Panc1 (cell line): ENCODE measurements at regions not wholly inside any gene's neighbourhood (a gene's known extent, or its start where the extent isn't known, plus 50 kb on each side); places are given as distances from the start of the nearest gene placed in this dataset.

Source experiments
- ATAC-seq: fragments of 200-7000 bp; cut with Tn5 transposase; 2 replicates; pipeline ENCODE4 v1.9.1; 2020; ENCODE audit warnings: mild to moderate bottlenecking, moderate library complexity
- BruUV-seq: library from RNA; stranded (reverse); fragments of 400-500 nt; replicated peaks from 2 replicates; lab custom pipeline; 2021; lab: Mats Ljungman, UMichigan
- CTCF ChIA-PET: fragments of 300-600 bp; sonication (Branson Sonifier 250); formaldehyde crosslinking; loops from one replicate; lab custom pipeline; 2022; ENCODE audit warnings: antibody characterized with exemption; lab: Charles Lee
- POLR2A ChIA-PET: fragments of 300-600 bp; sonication (Branson Sonifier 250); formaldehyde crosslinking; loops from one replicate; lab custom pipeline; 2022; ENCODE audit warnings: antibody characterized with exemption; lab: Charles Lee
- DNase-seq: peaks from one replicate; pipeline ENCODE4 v3.0.0-alpha.2; 2010; ENCODE audit warnings: low read depth, low spot score
- H3K27ac ChIP-seq: 2 replicates; pipeline ENCODE4 v1.5.1; 2011; ENCODE audit warnings: mild to moderate bottlenecking, low read length, inconsistent platforms
- H3K27me3 ChIP-seq: fragments of 200-500 bp; sonication (Bioruptor generic); 2 replicates; pipeline ENCODE4 v1.6.0; 2014; ENCODE audit warnings: low read length, inconsistent platforms; ENCODE audit not compliant: control insufficient read depth, insufficient read depth
- H3K36me3 ChIP-seq: fragments of 200-500 bp; sonication (Bioruptor generic); 2 replicates; pipeline ENCODE4 v1.5.1; 2014; ENCODE audit warnings: inconsistent platforms, mild to moderate bottlenecking, low read length, moderate library complexity; ENCODE audit not compliant: control insufficient read depth, insufficient read depth
- H3K4me1 ChIP-seq: 2 replicates; pipeline ENCODE4 v1.5.1; 2011; ENCODE audit warnings: inconsistent platforms, mild to moderate bottlenecking, low read length, moderate library complexity; ENCODE audit not compliant: control insufficient read depth, insufficient read depth
- H3K4me3 ChIP-seq, 2 experiments: 2 replicates each; pipeline ENCODE4 v1.5.1; 2011 to 2012; ENCODE audit warnings: low read depth in 2 of 2, low read length in 2 of 2, mild to moderate bottlenecking in 2 of 2, inconsistent platforms in 1 of 2, moderate library complexity in 1 of 2
- H3K9me3 ChIP-seq: fragments of 200-500 bp; sonication (Bioruptor generic); 2 replicates; pipeline ENCODE4 v1.5.1; 2014; ENCODE audit warnings: low read depth, mild to moderate bottlenecking, inconsistent platforms, low read length, moderate library complexity; ENCODE audit not compliant: control insufficient read depth, insufficient read depth
- POLR2AphosphoS5 ChIP-seq: IDR thresholded peaks from 2 replicates; pipeline ENCODE4 v1.6.1; 2012; ENCODE audit warnings: mild to moderate bottlenecking, low read depth, low read length, moderate library complexity
- SIN3A ChIP-seq: IDR thresholded peaks from 2 replicates; pipeline ENCODE4 v1.6.1; 2012; ENCODE audit warnings: low read depth, mild to moderate bottlenecking, low read length, moderate library complexity, borderline replicate concordance; ENCODE audit not compliant: insufficient read depth
- TCF7L2 ChIP-seq: IDR thresholded peaks from 2 replicates; pipeline ENCODE4 v1.6.1; 2011; ENCODE audit warnings: mild to moderate bottlenecking, low read depth, low read length, inconsistent platforms
- in situ Hi-C: cut with HindIII; loops from 2 replicates; pipeline ENCODE4 v1.10.0; 2016; ENCODE audit warnings: low sequenced_read_pairs, low pct_unique_long_range_greater_than_20kb
- intact Hi-C: fragments of 100-400 bp; cut with micrococcal nuclease; formaldehyde crosslinking; loops from one replicate; pipeline ENCODE4 v1.10.0; 2022; ENCODE audit not compliant: unreplicated experiment
- TF ChIP-seq, protein P1 (sequence below), 2 experiments: IDR thresholded peaks; 2 replicates each; pipeline ENCODE4 v1.6.1; 2011 to 2012; ENCODE audit warnings: low read depth in 2 of 2, control low read depth in 1 of 2, low read length in 1 of 2, mild to moderate bottlenecking in 1 of 2, moderate library complexity in 1 of 2; ENCODE audit not compliant: insufficient read depth in 1 of 2
- TF ChIP-seq, protein P2 (sequence below): fragments of 450-650 bp; IDR thresholded peaks from 2 replicates; pipeline ENCODE4 v1.5.1; 2017; ENCODE audit warnings: mild to moderate bottlenecking

DNA sequence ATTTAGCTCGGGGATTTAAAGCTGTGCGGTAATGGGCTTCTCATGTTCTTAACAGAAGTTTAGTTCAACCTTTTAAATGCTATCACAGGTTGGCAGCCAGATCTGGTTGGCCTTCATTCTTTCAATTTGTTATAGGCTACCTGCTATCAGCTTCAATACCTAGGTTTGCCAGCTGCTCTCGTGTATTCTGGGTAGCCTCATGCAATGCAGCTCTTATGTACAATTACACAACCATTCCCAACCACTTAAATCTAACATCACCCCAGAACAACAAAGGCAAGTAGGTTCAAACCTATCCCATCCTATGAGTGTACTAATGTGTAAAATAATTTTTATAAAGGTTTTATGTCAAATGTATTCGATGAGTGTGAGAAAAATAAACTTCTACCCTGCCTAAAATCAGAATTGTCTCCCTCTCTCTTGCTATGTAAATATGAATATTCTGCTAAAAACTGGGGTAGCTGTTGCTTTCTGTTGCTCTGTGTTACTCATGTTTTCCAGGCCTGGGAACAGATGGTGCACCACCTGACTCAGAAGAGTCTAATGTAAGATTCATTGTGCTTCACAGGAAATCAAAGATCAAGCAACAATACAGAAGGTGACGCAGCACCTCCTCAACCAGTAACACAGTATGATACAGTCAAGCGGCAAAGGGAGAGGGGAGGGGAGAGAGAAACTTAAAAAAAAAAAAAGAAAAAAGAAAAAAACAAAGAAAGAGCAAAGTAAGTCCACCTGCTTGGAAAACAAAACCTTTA lies 188.6 kb downstream of the ETV1 start:
- Histone ChIP-seq H3K4me1 (no peaks in the 10 kb centered on the region), H3K4me3 (no peak overlapping the region), H3K36me3 (no peaks in the 10 kb centered on the region), H3K9me3 (peaks cover 3% of the 10 kb centered on the region; the same call in 1 of the 2 replicates), H3K27ac (no peak overlapping the region), H3K27me3 (no peaks in the 10 kb centered on the region)
- TF ChIP-seq, protein P1, sequence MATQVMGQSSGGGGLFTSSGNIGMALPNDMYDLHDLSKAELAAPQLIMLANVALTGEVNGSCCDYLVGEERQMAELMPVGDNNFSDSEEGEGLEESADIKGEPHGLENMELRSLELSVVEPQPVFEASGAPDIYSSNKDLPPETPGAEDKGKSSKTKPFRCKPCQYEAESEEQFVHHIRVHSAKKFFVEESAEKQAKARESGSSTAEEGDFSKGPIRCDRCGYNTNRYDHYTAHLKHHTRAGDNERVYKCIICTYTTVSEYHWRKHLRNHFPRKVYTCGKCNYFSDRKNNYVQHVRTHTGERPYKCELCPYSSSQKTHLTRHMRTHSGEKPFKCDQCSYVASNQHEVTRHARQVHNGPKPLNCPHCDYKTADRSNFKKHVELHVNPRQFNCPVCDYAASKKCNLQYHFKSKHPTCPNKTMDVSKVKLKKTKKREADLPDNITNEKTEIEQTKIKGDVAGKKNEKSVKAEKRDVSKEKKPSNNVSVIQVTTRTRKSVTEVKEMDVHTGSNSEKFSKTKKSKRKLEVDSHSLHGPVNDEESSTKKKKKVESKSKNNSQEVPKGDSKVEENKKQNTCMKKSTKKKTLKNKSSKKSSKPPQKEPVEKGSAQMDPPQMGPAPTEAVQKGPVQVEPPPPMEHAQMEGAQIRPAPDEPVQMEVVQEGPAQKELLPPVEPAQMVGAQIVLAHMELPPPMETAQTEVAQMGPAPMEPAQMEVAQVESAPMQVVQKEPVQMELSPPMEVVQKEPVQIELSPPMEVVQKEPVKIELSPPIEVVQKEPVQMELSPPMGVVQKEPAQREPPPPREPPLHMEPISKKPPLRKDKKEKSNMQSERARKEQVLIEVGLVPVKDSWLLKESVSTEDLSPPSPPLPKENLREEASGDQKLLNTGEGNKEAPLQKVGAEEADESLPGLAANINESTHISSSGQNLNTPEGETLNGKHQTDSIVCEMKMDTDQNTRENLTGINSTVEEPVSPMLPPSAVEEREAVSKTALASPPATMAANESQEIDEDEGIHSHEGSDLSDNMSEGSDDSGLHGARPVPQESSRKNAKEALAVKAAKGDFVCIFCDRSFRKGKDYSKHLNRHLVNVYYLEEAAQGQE (IDR thresholded peaks at IDR 0.05; ENCODE audit: insufficient read depth in 1 of 2, low read depth in 2 of 2, low read length in 1 of 2), result no peak
- TF ChIP-seq TCF7L2 (no peak), SIN3A (no peak), POLR2AphosphoS5 (no peak)
- TF ChIP-seq, protein P2, sequence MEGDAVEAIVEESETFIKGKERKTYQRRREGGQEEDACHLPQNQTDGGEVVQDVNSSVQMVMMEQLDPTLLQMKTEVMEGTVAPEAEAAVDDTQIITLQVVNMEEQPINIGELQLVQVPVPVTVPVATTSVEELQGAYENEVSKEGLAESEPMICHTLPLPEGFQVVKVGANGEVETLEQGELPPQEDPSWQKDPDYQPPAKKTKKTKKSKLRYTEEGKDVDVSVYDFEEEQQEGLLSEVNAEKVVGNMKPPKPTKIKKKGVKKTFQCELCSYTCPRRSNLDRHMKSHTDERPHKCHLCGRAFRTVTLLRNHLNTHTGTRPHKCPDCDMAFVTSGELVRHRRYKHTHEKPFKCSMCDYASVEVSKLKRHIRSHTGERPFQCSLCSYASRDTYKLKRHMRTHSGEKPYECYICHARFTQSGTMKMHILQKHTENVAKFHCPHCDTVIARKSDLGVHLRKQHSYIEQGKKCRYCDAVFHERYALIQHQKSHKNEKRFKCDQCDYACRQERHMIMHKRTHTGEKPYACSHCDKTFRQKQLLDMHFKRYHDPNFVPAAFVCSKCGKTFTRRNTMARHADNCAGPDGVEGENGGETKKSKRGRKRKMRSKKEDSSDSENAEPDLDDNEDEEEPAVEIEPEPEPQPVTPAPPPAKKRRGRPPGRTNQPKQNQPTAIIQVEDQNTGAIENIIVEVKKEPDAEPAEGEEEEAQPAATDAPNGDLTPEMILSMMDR, result no peak
- BruUV-seq, result no TSS peak
- ATAC-seq, result no peak
- ChIA-PET POLR2A (no interaction called here), CTCF (no interaction called here)
- DNase-seq, result no peak
- in situ Hi-C loops, result no loop called here
- intact Hi-C loops, result no loop called here

DNA sequence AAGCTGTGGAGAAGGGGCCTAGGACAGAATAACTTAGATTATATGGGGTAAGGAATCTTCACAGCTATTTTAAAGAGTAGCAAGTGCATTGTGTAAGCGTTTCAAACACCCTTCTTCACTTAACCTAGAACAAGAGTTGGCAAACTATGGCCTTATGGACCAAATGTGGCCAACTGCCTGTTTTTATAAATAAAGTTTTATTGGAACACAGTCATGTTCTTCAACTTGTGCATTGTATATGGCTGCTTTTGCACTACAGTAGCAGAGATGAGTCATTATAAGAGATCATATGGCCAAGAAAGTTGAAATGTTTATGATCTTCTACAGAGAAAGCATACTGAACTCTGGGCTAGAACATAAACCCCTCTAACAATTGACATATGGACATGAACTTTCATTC lies 187.8 kb downstream of the ETV1 start:
- CTCF ChIA-PET, result no interaction called here

More for the DNA sequence above, 187.8 kb downstream of the ETV1 start:
- no TSS peak for BruUV-seq
- ATAC-seq, result no peak
- peaks cover 3% of the 10 kb centered on the region; the same call in 1 of the 2 replicates for H3K9me3 ChIP-seq
- in situ Hi-C loops, result no loop called here
- TF ChIP-seq, protein P1 (IDR thresholded peaks at IDR 0.05; ENCODE audit: insufficient read depth in 1 of 2, low read depth in 2 of 2, low read length in 1 of 2), result no peak
- TF ChIP-seq, protein P2, result no peak
- TF ChIP-seq TCF7L2 (no peak), POLR2AphosphoS5 (no peak), SIN3A (no peak)
- no peaks in the 10 kb centered on the region for H3K36me3 ChIP-seq
- POLR2A ChIA-PET, result no interaction called here
- no peak overlapping the region for H3K27ac ChIP-seq
- H3K27me3 ChIP-seq, result no peaks in the 10 kb centered on the region
- no peak for DNase-seq
- intact Hi-C loops, result no loop called here
- H3K4me1 ChIP-seq, result no peaks in the 10 kb centered on the region
- no peak overlapping the region for H3K4me3 ChIP-seq
